ENCODE measurements at regions not wholly inside any gene's neighbourhood (a gene's known extent, or its start where the extent isn't known, plus 50 kb on each side); places are given as distances from the start of the nearest gene placed in this dataset.

DNA sequence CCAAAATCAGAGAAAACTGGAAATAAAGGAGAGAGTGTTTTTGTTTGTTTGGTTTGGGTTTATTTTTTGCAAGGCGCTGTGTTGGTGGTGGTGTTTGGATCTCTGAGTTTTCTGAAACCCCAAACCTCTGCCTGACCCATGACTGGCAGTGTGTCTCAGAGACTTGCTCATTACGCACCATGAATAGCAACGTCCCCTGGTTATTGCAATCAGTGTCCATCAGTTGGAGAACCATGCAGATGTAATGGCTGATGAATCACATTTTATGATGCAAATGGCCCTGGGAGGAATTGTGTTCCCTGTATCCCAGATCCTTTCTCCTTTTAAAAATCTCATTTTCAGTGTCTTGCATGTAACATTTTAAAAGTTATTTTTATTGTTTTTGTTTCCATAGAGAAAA, 362.8 kb downstream of the PMP22 start:
- H3K27me3 Mint-ChIP-seq (ENCODE audit: low read depth), result no peaks in the 10 kb centered on the region
- H3K27ac Mint-ChIP-seq, result no peak overlapping the region
- H3K4me1 Mint-ChIP-seq (ENCODE audit: low read depth), result no peaks in the 10 kb centered on the region
- H3K4me3 Mint-ChIP-seq, result no peak overlapping the region
- no peaks in the 10 kb centered on the region for H3K36me3 Mint-ChIP-seq (ENCODE audit: low read depth)
- no peaks in the 10 kb centered on the region for H3K9me3 Mint-ChIP-seq

DNA sequence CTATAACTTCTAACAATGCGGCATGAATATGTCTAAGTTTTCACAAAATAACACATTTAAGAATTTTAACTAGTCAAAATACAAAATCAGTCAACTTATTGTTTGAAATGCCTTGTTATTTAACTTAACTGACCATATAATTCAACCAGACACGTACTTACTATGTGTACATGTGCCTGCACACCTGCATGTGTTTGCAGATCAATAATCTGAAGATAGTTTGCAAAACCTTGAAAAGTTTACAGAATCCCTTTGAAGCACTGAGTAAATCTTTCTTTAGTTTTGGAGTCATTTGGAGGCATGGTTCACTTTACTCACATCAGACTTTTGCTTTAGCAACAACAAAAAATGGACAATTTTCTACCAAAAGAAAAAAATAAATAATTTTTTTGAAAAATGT, 363.8 kb downstream of the PMP22 start:
- Mint-ChIP-seq H3K9me3 (no peaks in the 10 kb centered on the region), H3K4me1 (ENCODE audit: low read depth) (no peaks in the 10 kb centered on the region), H3K27ac (no peak overlapping the region), H3K36me3 (ENCODE audit: low read depth) (no peaks in the 10 kb centered on the region), H3K27me3 (ENCODE audit: low read depth) (no peaks in the 10 kb centered on the region), H3K4me3 (no peak overlapping the region)

DNA sequence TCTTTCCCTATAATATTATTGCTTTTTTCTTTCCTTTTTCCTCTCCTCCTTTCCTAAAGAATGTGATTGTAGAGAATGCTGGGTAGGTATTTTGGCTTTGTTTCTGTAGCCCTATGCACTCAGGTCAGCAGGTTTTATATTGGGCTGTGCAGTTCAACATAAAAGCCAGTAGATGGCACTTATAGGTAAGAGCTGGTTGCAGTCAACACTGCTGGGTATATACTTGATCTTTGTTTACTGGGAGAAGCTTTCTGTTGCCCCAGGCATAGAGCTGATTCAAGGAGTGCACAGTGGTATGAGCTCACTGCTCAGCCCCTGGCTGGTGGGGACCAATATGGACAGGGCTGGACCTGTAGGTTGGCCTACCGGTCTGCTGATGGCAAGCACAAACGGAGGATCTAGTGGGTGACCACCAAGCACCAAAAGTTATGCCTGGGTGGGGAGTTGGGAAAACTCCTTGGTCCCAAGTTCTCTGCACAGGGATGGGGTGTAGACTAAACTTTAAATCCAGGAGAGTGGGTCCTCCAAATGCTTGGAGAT, 378.9 kb downstream of the PMP22 start:
- H3K27ac Mint-ChIP-seq, result no peak overlapping the region
- no peaks in the 10 kb centered on the region for H3K4me1 Mint-ChIP-seq (ENCODE audit: low read depth)
- H3K36me3 Mint-ChIP-seq (ENCODE audit: low read depth), result no peaks in the 10 kb centered on the region
- H3K9me3 Mint-ChIP-seq, result peaks cover 19% of the 10 kb centered on the region
- no peaks in the 10 kb centered on the region for H3K27me3 Mint-ChIP-seq (ENCODE audit: low read depth)
- H3K4me3 Mint-ChIP-seq, result no peak overlapping the region

DNA sequence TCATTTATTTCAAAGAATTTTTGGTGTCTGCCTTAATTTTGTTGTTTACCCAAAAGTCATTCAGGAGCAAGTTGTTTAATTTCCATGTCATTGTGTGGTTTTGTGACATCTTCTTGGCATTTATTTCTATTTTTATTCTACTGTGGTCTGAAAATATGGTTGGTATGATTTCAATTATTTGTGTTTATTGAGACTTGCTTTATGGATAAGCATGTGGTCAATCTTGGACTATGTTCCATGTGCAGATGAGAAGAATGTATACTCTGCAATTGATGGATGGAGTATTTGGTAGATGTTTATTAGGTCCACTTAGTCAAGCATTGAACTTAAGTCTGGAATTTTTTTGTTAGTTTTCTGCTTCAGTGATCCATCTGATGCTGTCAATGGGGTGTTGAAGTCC, 383.0 kb downstream of the PMP22 start:
- Mint-ChIP-seq H3K27ac (no peak overlapping the region), H3K4me3 (no peak overlapping the region), H3K36me3 (ENCODE audit: low read depth) (no peaks in the 10 kb centered on the region), H3K4me1 (ENCODE audit: low read depth) (no peaks in the 10 kb centered on the region), H3K9me3 (peaks cover 19% of the 10 kb centered on the region), H3K27me3 (ENCODE audit: low read depth) (no peaks in the 10 kb centered on the region)

DNA sequence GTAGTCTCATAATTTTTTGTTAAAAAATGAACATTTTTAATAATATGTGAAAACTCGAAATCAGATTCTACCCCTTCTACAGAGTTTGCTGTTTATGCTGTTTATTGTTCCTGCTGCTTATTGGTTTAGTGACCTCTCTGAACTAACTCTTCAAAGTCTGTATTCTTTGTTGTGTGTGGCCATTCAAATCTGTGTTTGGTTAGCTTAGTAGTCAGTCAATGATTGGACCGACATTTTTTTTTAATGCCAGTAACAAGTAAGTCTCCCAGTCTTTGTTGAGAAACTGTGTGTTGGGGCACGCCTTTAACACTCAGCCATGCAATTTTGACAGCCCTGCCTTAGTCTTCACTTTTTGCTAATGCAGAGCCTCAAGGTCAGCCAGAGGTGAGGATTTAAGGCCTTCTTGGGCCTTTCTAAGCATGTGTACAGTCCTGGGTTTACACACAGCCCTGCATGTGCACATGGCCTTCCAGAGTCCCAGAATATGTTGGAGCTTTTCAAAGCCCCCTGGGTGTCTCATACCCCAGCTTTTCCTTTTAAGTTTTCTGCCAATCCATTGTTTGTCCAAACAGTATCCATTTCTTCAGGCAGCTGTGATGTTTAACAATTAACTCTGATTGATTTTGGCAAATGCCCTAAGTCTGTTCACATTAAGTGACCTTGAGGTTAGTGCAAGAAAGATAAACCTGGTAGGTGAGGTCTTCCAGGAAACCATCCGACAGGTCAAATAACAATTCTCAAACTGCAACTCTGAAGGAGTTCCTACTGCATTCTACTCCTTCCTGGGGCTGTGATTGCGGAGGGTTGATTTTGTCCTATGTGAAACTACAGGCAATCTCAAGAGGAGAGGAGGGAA, 389.3 kb downstream of the PMP22 start:
- Mint-ChIP-seq H3K4me1 (ENCODE audit: low read depth) (no peaks in the 10 kb centered on the region), H3K27ac (no peak overlapping the region), H3K36me3 (ENCODE audit: low read depth) (no peaks in the 10 kb centered on the region), H3K9me3 (no peaks in the 10 kb centered on the region), H3K4me3 (no peak overlapping the region), H3K27me3 (ENCODE audit: low read depth) (no peaks in the 10 kb centered on the region)

DNA sequence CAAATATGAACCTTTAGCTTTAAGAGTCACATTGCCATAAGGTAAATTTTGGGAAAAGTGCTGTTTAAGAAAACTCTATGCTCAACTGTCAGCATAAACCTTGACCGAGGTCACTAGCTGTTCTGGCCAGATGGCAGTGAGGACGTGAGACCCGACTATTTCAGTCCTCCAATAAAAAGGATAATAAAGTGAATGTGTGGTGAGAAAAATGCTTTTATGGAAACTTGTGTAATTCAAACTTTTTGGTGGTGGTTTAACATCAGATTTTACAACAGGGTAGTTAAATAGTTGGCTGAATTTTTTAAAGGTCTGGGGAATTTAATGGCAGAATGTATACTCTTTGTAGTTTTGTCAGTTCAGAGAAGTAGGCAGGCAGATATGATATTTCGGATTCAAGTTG, 391.1 kb downstream of the PMP22 start:
- Mint-ChIP-seq H3K27me3 (ENCODE audit: low read depth) (no peaks in the 10 kb centered on the region), H3K36me3 (ENCODE audit: low read depth) (no peaks in the 10 kb centered on the region)

DNA sequence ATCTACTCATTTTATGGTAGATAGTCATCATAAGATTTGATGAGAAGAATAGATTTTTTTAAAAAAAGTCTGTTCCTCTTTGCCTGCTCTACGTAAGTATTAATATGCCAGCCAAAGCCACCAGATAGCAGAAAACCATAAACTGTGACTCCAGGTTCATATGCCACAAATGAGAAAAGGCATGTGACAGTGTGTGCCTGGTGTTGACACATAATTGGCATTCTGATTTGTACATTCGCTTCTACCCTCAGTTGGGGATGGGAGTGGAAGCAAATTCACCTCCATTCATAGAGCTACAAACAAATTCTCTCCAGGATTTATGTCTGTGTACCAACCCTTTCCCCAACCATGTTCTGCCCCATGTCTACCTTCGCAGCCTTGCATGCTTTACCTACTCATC, 391.6 kb downstream of the PMP22 start:
- H3K9me3 Mint-ChIP-seq, result no peaks in the 10 kb centered on the region
- H3K36me3 Mint-ChIP-seq (ENCODE audit: low read depth), result no peaks in the 10 kb centered on the region
- H3K27me3 Mint-ChIP-seq (ENCODE audit: low read depth), result no peaks in the 10 kb centered on the region
- no peak overlapping the region for H3K4me3 Mint-ChIP-seq
- no peak overlapping the region for H3K27ac Mint-ChIP-seq
- no peaks in the 10 kb centered on the region for H3K4me1 Mint-ChIP-seq (ENCODE audit: low read depth)

More for the DNA sequence above, 391.1 kb downstream of the PMP22 start:
- Mint-ChIP-seq H3K4me3 (no peak overlapping the region), H3K4me1 (ENCODE audit: low read depth) (no peaks in the 10 kb centered on the region), H3K9me3 (no peaks in the 10 kb centered on the region), H3K27ac (no peak overlapping the region)

DNA sequence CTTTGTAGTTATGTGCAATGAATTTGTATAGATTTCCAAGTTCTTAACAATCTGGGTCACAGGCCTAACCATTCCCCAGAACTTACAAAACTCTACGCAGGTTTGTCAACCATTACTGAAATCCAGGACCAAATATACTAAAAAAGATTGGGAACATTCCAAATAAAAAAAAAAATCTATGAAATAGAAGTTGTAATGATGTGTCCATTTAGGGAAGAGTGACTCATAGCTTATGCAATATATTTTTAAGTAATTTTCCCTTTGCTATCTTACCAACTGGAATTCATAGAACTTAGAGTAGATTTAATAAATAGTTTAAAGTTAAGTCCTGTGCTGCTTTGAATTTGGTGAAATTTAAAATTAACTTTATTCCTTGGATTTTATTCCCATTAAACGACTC, 393.2 kb downstream of the PMP22 start:
- H3K36me3 Mint-ChIP-seq (ENCODE audit: low read depth), result no peaks in the 10 kb centered on the region
- H3K9me3 Mint-ChIP-seq, result no peaks in the 10 kb centered on the region
- no peaks in the 10 kb centered on the region for H3K4me1 Mint-ChIP-seq (ENCODE audit: low read depth)
- no peak overlapping the region for H3K4me3 Mint-ChIP-seq
- H3K27me3 Mint-ChIP-seq (ENCODE audit: low read depth), result no peaks in the 10 kb centered on the region
- H3K27ac Mint-ChIP-seq, result no peak overlapping the region

DNA sequence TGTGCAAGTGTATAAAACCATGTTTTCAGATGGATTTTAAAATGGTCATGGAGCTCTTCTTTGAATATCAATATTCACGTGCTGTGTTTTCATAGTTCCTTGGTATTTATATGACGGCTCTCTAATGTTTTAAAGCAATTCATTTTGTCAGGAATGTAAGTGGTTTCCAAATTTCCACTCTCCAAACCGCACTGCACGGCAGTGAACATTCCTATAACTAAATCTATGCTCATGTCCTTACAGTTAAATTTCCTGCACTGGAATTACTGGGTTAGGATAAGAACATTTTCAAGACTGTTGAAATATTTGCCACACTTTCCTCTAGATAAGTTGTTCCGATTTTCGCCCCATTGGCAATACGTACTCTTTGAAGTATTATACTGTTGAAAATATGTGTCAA, 398.9 kb downstream of the PMP22 start:
- no peak overlapping the region for H3K27ac Mint-ChIP-seq
- no peaks in the 10 kb centered on the region for H3K36me3 Mint-ChIP-seq (ENCODE audit: low read depth)
- H3K27me3 Mint-ChIP-seq (ENCODE audit: low read depth), result no peaks in the 10 kb centered on the region
- H3K4me1 Mint-ChIP-seq (ENCODE audit: low read depth), result no peaks in the 10 kb centered on the region
- no peaks in the 10 kb centered on the region for H3K9me3 Mint-ChIP-seq
- H3K4me3 Mint-ChIP-seq, result no peak overlapping the region

DNA sequence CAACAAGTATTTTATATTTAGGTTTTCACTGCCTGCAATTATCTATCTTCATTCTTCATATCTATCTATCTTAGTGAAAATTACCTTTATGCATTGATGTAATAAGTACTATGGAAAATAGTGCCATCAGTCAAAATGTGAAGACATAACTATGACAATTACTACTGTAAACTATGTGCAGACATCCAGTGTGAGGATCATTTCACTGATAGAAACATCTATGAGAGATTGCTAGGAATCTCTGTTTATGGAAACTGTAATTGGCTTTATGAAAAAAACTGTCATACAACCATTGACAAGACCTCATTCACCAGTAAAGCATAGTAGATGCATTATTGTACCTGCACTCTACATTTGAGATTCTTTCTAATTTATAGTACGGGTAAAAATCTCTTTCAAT, 401.0 kb downstream of the PMP22 start:
- Mint-ChIP-seq H3K36me3 (ENCODE audit: low read depth) (no peaks in the 10 kb centered on the region), H3K27me3 (ENCODE audit: low read depth) (no peaks in the 10 kb centered on the region), H3K27ac (no peak overlapping the region), H3K4me3 (no peak overlapping the region), H3K4me1 (ENCODE audit: low read depth) (no peaks in the 10 kb centered on the region), H3K9me3 (no peaks in the 10 kb centered on the region)

DNA sequence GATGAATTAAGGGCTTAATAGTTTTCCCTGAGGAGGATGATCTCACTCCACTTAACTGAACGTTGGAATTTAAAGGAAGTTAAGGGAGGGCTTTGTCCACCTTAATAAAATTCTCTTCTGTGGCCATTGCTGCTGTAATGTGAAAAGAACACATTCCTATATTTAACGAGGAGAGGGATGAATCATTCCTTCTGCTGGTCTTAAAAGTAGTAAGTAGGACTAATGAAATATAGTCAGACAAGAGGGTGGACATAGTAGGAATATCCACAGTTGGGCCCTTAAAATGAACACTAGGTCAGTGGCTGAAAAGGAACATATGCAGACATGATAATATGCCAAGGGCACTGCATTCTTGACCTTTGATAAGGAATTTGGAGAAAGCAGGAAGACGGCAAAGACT, 405.6 kb downstream of the PMP22 start:
- Mint-ChIP-seq H3K27me3 (ENCODE audit: low read depth) (no peaks in the 10 kb centered on the region), H3K27ac (no peak overlapping the region), H3K4me1 (ENCODE audit: low read depth) (no peaks in the 10 kb centered on the region), H3K36me3 (ENCODE audit: low read depth) (no peaks in the 10 kb centered on the region), H3K9me3 (no peaks in the 10 kb centered on the region), H3K4me3 (no peak overlapping the region)

DNA sequence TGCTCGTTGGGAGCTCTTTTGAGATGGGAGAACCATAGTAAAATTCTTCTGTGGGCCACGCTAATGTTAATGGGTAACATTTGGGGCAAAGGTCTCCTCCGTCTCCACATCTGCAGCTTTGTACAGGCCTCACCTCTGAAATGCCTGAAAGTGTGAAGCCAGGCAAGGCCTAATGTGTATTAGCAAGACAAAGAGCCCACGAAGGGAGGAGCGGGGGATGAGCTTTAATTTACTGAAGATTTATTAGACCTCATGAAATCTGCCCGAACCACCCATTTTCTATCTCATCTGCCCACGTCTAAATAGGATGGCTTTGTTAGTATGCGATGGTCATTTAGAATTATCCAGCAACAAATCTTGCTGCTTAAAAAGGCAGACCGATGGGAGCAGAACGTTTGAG, 408.9 kb downstream of the PMP22 start:
- Mint-ChIP-seq H3K9me3 (no peaks in the 10 kb centered on the region), H3K27ac (no peak overlapping the region), H3K4me1 (ENCODE audit: low read depth) (no peaks in the 10 kb centered on the region), H3K27me3 (ENCODE audit: low read depth) (no peaks in the 10 kb centered on the region), H3K36me3 (ENCODE audit: low read depth) (no peaks in the 10 kb centered on the region), H3K4me3 (no peak overlapping the region)

DNA sequence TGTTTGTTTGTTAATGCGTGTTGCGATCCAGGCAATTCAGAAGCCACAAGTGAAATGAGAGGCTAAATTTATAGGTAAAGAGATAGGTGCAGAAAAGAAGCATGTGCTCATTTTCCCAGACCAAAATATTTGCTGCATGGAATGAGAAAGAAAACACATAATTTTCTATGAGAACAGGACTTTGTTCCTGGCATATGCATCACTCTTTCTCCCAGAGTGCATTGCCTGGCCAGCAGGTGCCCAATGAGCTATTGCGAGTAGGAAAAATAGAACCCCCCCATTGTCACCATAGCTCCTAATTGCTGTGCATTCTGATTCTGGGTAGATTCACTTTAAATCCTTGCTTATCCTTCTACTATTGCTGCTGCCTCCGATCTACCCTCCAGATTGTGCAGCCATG, 410.4 kb downstream of the PMP22 start:
- Mint-ChIP-seq H3K36me3 (ENCODE audit: low read depth) (no peaks in the 10 kb centered on the region), H3K9me3 (no peaks in the 10 kb centered on the region), H3K27ac (no peak overlapping the region), H3K27me3 (ENCODE audit: low read depth) (no peaks in the 10 kb centered on the region), H3K4me1 (ENCODE audit: low read depth) (no peaks in the 10 kb centered on the region), H3K4me3 (no peak overlapping the region)

DNA sequence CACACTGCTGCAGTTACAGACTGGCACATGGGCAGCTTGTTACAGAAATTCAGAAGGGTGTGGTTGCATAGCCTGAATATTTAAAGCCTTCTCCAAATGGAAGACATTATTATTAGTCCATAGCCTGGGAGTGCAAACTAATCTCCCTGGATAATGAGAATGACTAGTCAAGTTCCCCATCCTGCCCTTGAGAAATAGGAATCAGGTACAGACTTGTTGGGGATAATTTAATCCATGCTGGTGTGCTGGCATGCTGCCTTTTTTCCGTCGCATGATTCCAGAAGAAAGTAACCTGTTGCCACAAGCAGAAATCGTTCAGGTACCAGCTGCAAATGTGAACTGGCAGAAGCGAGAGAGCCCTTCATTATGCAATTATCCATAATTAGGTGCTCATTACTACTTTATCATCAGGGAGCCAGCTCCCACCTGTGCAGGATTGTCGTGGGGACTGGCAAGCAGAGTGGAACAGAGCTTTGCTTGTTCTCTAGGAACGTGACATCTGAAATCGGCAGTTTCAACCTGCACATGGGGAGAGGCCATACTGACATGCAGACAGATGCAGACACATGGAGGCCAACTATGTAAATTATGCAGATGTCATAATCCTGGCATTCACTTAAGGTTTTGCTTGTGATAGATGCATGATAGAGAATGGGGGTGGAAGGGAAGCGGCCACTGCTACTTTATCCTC, 419.4 kb downstream of the PMP22 start:
- Mint-ChIP-seq H3K9me3 (no peaks in the 10 kb centered on the region), H3K36me3 (ENCODE audit: low read depth) (no peaks in the 10 kb centered on the region), H3K4me3 (no peak overlapping the region), H3K27ac (no peak overlapping the region), H3K27me3 (ENCODE audit: low read depth) (no peaks in the 10 kb centered on the region), H3K4me1 (ENCODE audit: low read depth) (no peaks in the 10 kb centered on the region)

DNA sequence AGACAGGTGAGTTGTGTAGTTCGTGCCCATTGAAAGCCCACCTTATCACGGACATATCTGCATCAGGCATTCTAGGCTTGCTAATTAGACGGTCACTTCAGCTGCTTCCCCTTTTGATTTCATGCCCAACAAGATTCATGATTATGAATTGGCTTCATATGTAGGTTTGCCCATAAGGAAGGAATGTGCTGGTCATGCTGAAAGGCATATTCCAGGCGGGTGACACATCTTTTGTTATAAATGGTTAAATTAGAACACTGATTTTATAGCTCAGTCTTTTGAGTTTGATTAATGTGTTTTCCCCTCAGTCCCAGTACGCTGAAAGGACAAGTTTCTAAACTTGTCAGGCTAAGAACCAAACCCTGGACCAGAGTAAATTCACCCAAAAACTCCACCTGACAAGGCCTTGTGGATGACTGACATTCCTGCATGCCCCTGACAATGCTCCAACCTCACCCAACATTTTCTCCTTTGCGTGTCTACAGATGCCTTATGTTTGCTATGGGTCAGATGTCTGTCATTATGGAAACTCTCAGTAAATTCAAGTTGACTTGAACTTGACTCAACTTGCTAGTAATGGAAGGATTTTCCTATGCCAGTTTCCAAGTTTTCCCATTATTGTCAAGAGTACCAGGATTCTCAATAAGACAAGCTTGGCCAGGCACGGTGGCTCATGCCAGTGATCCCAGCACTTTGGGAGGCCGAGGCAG, 421.9 kb downstream of the PMP22 start:
- Mint-ChIP-seq H3K9me3 (no peaks in the 10 kb centered on the region), H3K36me3 (ENCODE audit: low read depth) (no peaks in the 10 kb centered on the region), H3K27ac (no peak overlapping the region), H3K27me3 (ENCODE audit: low read depth) (no peaks in the 10 kb centered on the region), H3K4me1 (ENCODE audit: low read depth) (no peaks in the 10 kb centered on the region), H3K4me3 (no peak overlapping the region)
